HFF-Myc (cell line): ENCODE measurements at regions not wholly inside any gene's neighbourhood (a gene's known extent, or its start where the extent isn't known, plus 50 kb on each side); places are given as distances from the start of the nearest gene placed in this dataset.

Experiments
- DNase-seq: peaks from one replicate; pipeline ENCODE4 v3.0.0-alpha.2; 2011; ENCODE audit warnings: low read depth; ENCODE audit errors: extremely low read depth
- H3K4me3 ChIP-seq: replicated peaks from 2 replicates; pipeline ENCODE4 v1.5.1; 2011; ENCODE audit warnings: low read depth, mild to moderate bottlenecking, control low read depth, low read length
- TF ChIP-seq, protein P1 (sequence below): IDR thresholded peaks from 2 replicates; pipeline ENCODE4 v1.5.1; 2012; ENCODE audit warnings: mild to moderate bottlenecking, low read depth, low read length, control low read depth; ENCODE audit errors: missing control alignments

- peak; percentile 61 for DNase-seq
- TF ChIP-seq, protein P1, sequence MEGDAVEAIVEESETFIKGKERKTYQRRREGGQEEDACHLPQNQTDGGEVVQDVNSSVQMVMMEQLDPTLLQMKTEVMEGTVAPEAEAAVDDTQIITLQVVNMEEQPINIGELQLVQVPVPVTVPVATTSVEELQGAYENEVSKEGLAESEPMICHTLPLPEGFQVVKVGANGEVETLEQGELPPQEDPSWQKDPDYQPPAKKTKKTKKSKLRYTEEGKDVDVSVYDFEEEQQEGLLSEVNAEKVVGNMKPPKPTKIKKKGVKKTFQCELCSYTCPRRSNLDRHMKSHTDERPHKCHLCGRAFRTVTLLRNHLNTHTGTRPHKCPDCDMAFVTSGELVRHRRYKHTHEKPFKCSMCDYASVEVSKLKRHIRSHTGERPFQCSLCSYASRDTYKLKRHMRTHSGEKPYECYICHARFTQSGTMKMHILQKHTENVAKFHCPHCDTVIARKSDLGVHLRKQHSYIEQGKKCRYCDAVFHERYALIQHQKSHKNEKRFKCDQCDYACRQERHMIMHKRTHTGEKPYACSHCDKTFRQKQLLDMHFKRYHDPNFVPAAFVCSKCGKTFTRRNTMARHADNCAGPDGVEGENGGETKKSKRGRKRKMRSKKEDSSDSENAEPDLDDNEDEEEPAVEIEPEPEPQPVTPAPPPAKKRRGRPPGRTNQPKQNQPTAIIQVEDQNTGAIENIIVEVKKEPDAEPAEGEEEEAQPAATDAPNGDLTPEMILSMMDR, result no peak
- no peak overlapping the region for H3K4me3 ChIP-seq
Observed at GRCh38 chr5:93164690-93165089, 416.3 kb downstream of the NR2F1-AS1 start.

DNA sequence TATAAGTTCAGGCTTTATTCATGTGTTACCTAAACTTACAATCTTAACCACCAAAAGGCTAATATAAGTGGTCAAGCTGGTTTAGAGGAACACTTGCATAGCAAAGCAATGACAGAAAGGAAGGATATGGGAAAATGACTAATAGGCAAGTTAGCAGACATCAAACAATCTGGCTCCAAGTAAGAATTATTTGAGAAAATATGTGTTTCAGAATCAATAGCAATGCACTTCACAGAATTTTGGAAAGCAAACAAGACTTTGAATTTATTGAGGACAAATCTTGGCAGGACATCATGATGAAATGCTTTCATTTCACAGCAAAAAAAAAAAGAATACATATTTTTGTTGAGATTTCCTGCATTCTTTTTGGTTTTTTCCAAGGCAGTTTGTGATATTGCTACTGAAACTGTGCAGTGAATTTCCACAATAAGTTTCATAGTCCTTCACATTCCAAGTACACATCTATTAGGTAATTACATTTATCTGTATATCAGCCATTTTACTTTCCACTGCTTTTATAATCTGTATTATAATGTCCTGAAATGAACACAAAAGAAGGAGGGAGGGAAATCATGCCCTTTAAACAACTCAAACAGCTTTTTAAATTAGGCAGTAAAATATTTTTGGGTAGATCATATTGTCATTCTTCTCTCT is 417.9 kb downstream of the NR2F1-AS1 start:
- TF ChIP-seq, protein P1, result no peak
- peak; percentile 42 for DNase-seq
- no peak overlapping the region for H3K4me3 ChIP-seq

GRCh38 chr5:93161661-93162654 is 419.1 kb downstream of the NR2F1-AS1 start:
- no peak overlapping the region for H3K4me3 ChIP-seq
- DNase-seq, result no peak
- TF ChIP-seq, protein P1, result no peak

GRCh38 chr5:93158841-93159240 is 422.2 kb downstream of the NR2F1-AS1 start:
- DNase-seq, result no peak
- H3K4me3 ChIP-seq, result no peak overlapping the region
- TF ChIP-seq, protein P1, result no peak

- no peak overlapping the region for H3K4me3 ChIP-seq
- TF ChIP-seq, protein P1, result no peak
- no peak for DNase-seq
Observed at GRCh38 chr5:93156566-93156965, 424.5 kb downstream of the NR2F1-AS1 start.

- DNase-seq, result no peak
- TF ChIP-seq, protein P1, result no peak
- H3K4me3 ChIP-seq, result no peak overlapping the region
Observed at GRCh38 chr5:93154535-93154934, 426.5 kb downstream of the NR2F1-AS1 start.
